ENCODE measurements at regions not wholly inside any gene's neighbourhood (a gene's known extent, or its start where the extent isn't known, plus 50 kb on each side); places are given as distances from the start of the nearest gene placed in this dataset.
"Not testable (repeated sequence)": the region's sequence is repeated elsewhere in the genome, so short reads cannot be mapped to it uniquely, and the experiment has no call there.

DNA sequence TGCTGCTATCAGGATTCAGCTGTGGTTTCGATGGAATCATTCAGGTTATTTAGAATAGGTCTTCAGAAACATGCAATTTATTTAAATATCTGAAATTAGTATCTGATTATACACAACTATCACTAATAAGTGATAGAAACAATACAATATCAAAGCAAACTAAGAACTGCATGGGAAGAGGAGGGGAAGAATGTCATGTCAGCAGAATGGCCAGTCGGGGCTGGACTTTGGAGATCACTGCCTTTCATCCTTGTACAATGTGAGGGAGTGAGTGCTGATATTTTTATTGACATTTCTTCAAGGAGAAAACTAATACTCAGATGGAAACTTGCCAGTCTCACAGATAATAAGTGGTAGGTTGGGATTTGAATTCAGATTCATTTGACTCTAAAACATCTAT is 224.0 kb upstream of the LINC00305 start:
- Histone ChIP-seq H3K9me3 (ENCODE audit: control insufficient read depth in 1 of 2, low read length in 2 of 2) (peaks cover 0 to 3% of the 10 kb centered on the region in 2 donors), H3K27ac (ENCODE audit: low read length) (no peak overlapping the region), H3K4me1 (ENCODE audit: control insufficient read depth in 1 of 2, insufficient read depth in 2 of 2, low read length in 2 of 2) (no peaks in the 10 kb centered on the region), H3K4me3 (ENCODE audit: low read depth in 1 of 2, low read length in 2 of 2) (no peak overlapping the region), H3K36me3 (ENCODE audit: control insufficient read depth in 1 of 2, insufficient read depth in 2 of 2, low read length in 2 of 2) (no peaks in the 10 kb centered on the region), H3K27me3 (ENCODE audit: low read depth, low read length) (no peaks in the 10 kb centered on the region)

DNA sequence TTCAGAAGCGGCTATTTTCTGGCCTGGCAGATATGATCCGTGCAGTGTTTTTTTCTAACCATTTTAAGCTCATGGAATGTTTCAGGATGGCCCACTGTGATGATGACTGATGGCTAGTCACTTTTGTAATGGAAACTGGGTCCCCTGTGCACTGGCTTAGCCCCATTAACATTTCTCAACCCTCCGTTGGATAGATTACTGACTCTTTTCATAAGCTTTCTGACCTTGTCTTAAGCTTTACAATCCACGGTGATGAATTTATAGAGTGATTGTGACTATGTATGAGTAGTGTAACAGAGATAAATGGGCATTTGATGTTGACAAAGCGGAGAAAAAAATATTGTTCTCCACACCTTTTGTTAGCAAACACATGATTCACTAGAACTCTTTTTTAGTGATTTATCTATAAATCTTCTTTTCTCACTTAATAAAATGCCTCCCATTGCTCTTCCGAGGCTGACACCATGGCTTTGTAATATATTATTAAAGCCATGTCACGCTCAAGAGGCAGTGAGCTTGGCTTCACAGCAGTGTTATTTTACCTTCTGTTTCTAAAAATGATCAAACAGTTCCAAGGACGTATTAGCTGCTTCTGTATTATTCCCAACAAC is 221.0 kb upstream of the LINC00305 start:
- H3K9me3 ChIP-seq (ENCODE audit: control insufficient read depth in 1 of 2, low read length in 2 of 2); H3K36me3 ChIP-seq (ENCODE audit: control insufficient read depth in 1 of 2, insufficient read depth in 2 of 2, low read length in 2 of 2); H3K27me3 ChIP-seq (ENCODE audit: low read depth, low read length); H3K27ac ChIP-seq (ENCODE audit: low read length); H3K4me3 ChIP-seq (ENCODE audit: low read depth in 1 of 2, low read length in 2 of 2); H3K4me1 ChIP-seq (ENCODE audit: control insufficient read depth in 1 of 2, insufficient read depth in 2 of 2, low read length in 2 of 2): not testable (repeated sequence)

DNA sequence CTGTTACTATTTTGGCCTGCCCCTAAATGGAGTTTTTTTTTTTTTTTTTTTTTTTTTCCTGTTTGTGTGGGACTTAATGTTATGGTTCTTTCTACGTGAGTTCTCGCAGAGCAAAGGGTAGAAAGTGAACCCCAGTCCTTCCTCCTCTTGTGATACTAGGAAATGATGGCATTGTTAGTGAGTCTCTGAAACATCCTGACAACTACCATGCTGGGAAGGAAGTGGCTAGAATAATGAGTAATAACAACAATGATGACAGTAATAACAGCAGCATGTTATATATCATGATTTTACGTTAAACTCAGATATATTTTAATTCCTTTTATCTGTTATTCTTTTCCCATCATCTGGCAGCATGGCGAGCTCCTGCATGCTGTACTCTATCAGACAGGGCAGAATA is 216.2 kb upstream of the LINC00305 start:
- Histone ChIP-seq H3K9me3 (ENCODE audit: control insufficient read depth in 1 of 2, low read length in 2 of 2) (peaks cover 0 to 7% of the 10 kb centered on the region in 2 donors), H3K27me3 (ENCODE audit: low read depth, low read length) (no peaks in the 10 kb centered on the region), H3K27ac (ENCODE audit: low read length) (no peak overlapping the region), H3K36me3 (ENCODE audit: control insufficient read depth in 1 of 2, insufficient read depth in 2 of 2, low read length in 2 of 2) (no peaks in the 10 kb centered on the region), H3K4me1 (ENCODE audit: control insufficient read depth in 1 of 2, insufficient read depth in 2 of 2, low read length in 2 of 2) (no peaks in the 10 kb centered on the region), H3K4me3 (ENCODE audit: low read depth in 1 of 2, low read length in 2 of 2) (no peak overlapping the region)

DNA sequence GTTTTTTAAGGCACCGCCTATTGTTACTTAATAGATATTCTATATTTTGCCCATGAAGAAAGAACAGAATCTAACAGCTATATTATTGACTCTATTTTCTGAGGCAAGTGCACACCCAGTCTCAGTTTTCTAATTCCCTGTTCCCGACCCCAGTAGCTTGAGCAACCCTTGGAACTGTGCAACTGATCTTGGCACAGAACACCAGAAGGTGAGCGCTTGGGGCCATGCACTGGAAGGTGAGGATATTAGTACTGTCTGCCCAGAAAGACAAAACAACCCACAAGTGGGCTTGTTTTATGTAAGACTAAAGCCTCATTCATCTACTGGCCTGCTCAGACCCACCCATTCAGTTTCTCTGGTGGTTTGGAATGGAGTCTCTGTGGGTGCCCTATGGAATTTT is 188.8 kb upstream of the LINC00305 start:
- Histone ChIP-seq H3K27ac (ENCODE audit: low read length) (no peak overlapping the region), H3K36me3 (ENCODE audit: control insufficient read depth in 1 of 2, insufficient read depth in 2 of 2, low read length in 2 of 2) (no peaks in the 10 kb centered on the region), H3K9me3 (ENCODE audit: control insufficient read depth in 1 of 2, low read length in 2 of 2) (no peaks in the 10 kb centered on the region), H3K4me1 (ENCODE audit: control insufficient read depth in 1 of 2, insufficient read depth in 2 of 2, low read length in 2 of 2) (no peaks in the 10 kb centered on the region), H3K4me3 (ENCODE audit: low read depth in 1 of 2, low read length in 2 of 2) (no peak overlapping the region), H3K27me3 (ENCODE audit: low read depth, low read length) (no peaks in the 10 kb centered on the region)

DNA sequence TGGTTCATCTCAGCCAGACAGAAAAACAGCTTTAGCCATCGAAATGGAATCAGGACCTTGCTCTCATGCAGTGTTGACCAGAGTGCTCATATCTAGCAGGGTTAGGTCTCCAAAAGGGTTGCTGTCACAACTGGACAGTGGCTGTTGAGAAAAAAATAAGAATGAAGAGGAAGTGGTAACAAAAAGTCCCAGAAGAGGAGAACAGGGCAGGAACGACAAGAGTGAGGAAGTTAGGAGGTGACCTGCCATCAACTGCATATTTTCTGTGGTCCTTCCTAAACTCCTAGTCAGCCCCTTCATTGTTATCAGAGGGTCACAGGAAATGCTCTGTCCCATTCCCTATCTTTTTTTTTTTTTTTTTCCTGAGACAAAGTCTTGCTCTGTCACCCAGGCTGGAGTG is 188.1 kb upstream of the LINC00305 start:
- H3K9me3 ChIP-seq (ENCODE audit: control insufficient read depth in 1 of 2, low read length in 2 of 2): no peaks in the 10 kb centered on the region
- H3K27me3 ChIP-seq (ENCODE audit: low read depth, low read length): no peaks in the 10 kb centered on the region
- H3K4me3 ChIP-seq (ENCODE audit: low read depth in 1 of 2, low read length in 2 of 2): no peak overlapping the region
- no peak overlapping the region for H3K27ac ChIP-seq (ENCODE audit: low read length)
- no peaks in the 10 kb centered on the region for H3K36me3 ChIP-seq (ENCODE audit: control insufficient read depth in 1 of 2, insufficient read depth in 2 of 2, low read length in 2 of 2)
- H3K4me1 ChIP-seq (ENCODE audit: control insufficient read depth in 1 of 2, insufficient read depth in 2 of 2, low read length in 2 of 2): no peaks in the 10 kb centered on the region

DNA sequence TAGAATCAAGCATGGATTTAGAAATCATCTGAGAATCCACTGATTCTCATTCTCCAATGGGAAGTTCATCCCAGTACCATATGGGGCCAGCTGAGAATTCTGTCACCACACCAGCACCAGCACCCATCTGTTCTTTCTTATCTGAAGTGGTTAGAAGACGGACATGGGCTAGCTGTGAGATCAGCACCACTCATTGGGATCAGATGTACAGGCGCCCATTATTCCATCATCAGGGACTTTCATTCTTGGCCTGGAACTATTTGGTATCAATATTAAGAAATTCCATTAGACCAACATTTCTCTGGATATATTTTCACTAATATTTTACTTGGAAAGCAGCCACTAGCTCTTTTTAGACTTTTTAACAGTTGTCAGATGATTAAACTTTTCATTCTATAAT is 185.9 kb upstream of the LINC00305 start:
- Histone ChIP-seq H3K9me3 (ENCODE audit: control insufficient read depth in 1 of 2, low read length in 2 of 2) (no peaks in the 10 kb centered on the region), H3K4me1 (ENCODE audit: control insufficient read depth in 1 of 2, insufficient read depth in 2 of 2, low read length in 2 of 2) (no peaks in the 10 kb centered on the region), H3K27ac (ENCODE audit: low read length) (no peak overlapping the region), H3K36me3 (ENCODE audit: control insufficient read depth in 1 of 2, insufficient read depth in 2 of 2, low read length in 2 of 2) (no peaks in the 10 kb centered on the region), H3K4me3 (ENCODE audit: low read depth in 1 of 2, low read length in 2 of 2) (no peak overlapping the region), H3K27me3 (ENCODE audit: low read depth, low read length) (no peaks in the 10 kb centered on the region)

DNA sequence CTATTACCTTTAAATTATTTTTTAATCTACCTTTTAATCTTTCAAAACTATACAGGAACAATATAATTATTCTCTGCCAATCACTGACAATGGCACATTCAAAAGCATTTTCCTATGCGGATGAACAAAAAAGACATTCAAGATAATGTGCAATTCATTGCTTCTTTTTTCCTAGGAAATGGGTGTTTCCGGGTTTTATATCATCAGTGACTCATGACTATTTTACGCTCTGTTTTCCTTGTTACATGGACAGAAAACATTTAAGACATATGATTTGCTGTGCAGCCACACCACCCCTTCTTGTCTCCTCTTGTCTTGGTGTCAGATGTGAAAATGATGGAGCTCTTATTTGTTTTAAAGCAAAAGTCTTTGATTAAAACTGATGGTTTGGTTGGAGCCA is 184.7 kb upstream of the LINC00305 start:
- Histone ChIP-seq H3K27ac (ENCODE audit: low read length) (no peak overlapping the region), H3K27me3 (ENCODE audit: low read depth, low read length) (no peaks in the 10 kb centered on the region), H3K9me3 (ENCODE audit: control insufficient read depth in 1 of 2, low read length in 2 of 2) (no peaks in the 10 kb centered on the region), H3K4me1 (ENCODE audit: control insufficient read depth in 1 of 2, insufficient read depth in 2 of 2, low read length in 2 of 2) (no peaks in the 10 kb centered on the region), H3K4me3 (ENCODE audit: low read depth in 1 of 2, low read length in 2 of 2) (no peak overlapping the region), H3K36me3 (ENCODE audit: control insufficient read depth in 1 of 2, insufficient read depth in 2 of 2, low read length in 2 of 2) (no peaks in the 10 kb centered on the region)

DNA sequence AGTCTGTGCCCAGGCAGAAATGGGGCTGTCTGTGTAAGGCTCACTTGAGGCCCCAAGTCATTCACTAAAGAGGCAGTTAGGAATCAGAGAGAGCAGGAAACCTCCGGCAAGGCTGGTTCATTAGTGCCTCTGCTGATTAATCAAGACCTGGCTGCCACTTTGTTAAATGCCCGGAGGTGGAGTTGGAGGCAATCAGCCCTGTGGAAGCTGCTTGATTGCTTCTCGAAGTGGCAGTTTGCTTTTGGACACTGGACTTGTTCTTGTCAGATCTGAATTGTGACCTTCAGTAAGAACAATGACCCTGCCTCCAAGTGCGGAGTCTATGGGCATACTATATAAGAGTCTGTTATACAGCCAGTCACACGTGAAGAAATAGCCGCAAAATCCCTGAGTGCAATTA is 183.9 kb upstream of the LINC00305 start:
- Histone ChIP-seq H3K27ac (ENCODE audit: low read length) (no peak overlapping the region), H3K36me3 (ENCODE audit: control insufficient read depth in 1 of 2, insufficient read depth in 2 of 2, low read length in 2 of 2) (no peaks in the 10 kb centered on the region), H3K9me3 (ENCODE audit: control insufficient read depth in 1 of 2, low read length in 2 of 2) (no peaks in the 10 kb centered on the region)

DNA sequence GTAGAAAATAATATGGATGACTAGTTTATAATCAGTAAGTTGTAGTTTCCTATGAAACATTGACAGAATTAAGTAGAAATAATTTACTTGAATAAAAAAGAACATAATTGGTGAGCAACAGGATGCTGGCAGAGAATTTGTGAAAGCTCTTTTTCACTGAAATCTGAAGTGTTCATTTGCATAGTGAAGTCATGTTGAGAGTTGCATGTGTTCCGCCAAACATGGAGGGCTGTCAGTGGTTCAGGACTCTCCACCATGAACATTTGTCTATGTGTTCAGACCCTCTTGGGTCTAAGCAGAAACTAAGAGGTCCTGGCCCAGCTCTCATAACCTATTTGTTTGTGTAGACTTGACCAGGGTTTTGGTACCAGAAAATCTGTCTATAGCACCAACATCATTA is 182.5 kb upstream of the LINC00305 start:
- no peaks in the 10 kb centered on the region for H3K36me3 ChIP-seq (ENCODE audit: control insufficient read depth in 1 of 2, insufficient read depth in 2 of 2, low read length in 2 of 2)
- no peaks in the 10 kb centered on the region for H3K9me3 ChIP-seq (ENCODE audit: control insufficient read depth in 1 of 2, low read length in 2 of 2)
- no peak overlapping the region for H3K4me3 ChIP-seq (ENCODE audit: low read depth in 1 of 2, low read length in 2 of 2)
- H3K4me1 ChIP-seq (ENCODE audit: control insufficient read depth in 1 of 2, insufficient read depth in 2 of 2, low read length in 2 of 2): no peaks in the 10 kb centered on the region
- H3K27ac ChIP-seq (ENCODE audit: low read length): no peak overlapping the region
- H3K27me3 ChIP-seq (ENCODE audit: low read depth, low read length): no peaks in the 10 kb centered on the region

More for the DNA sequence above, 183.9 kb upstream of the LINC00305 start:
- no peak overlapping the region for H3K4me3 ChIP-seq (ENCODE audit: low read depth in 1 of 2, low read length in 2 of 2)
- no peaks in the 10 kb centered on the region for H3K27me3 ChIP-seq (ENCODE audit: low read depth, low read length)
- no peaks in the 10 kb centered on the region for H3K4me1 ChIP-seq (ENCODE audit: control insufficient read depth in 1 of 2, insufficient read depth in 2 of 2, low read length in 2 of 2)

DNA sequence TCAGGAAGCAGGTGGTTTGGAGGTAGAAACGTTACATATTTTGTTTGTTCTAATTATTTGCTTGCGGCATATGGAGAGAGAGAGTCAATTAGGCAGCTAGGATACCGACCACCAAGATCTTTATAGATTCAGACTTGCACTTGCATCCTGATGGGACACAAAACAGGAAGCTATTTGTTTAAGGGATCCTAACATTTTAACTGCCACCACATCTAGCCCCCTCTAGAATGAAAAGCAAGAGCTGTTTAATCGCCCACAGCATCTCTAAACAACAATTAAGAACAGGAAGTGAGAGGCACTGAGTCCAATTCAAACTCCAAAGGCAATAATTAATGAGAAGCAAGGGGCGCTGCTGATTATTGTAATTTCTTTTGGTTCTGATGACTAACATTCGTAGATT is 182.0 kb upstream of the LINC00305 start:
- Histone ChIP-seq H3K9me3 (ENCODE audit: control insufficient read depth in 1 of 2, low read length in 2 of 2) (no peaks in the 10 kb centered on the region), H3K36me3 (ENCODE audit: control insufficient read depth in 1 of 2, insufficient read depth in 2 of 2, low read length in 2 of 2) (no peaks in the 10 kb centered on the region), H3K4me1 (ENCODE audit: control insufficient read depth in 1 of 2, insufficient read depth in 2 of 2, low read length in 2 of 2) (no peaks in the 10 kb centered on the region), H3K27me3 (ENCODE audit: low read depth, low read length) (no peaks in the 10 kb centered on the region), H3K4me3 (ENCODE audit: low read depth in 1 of 2, low read length in 2 of 2) (no peak overlapping the region), H3K27ac (ENCODE audit: low read length) (no peak overlapping the region)

DNA sequence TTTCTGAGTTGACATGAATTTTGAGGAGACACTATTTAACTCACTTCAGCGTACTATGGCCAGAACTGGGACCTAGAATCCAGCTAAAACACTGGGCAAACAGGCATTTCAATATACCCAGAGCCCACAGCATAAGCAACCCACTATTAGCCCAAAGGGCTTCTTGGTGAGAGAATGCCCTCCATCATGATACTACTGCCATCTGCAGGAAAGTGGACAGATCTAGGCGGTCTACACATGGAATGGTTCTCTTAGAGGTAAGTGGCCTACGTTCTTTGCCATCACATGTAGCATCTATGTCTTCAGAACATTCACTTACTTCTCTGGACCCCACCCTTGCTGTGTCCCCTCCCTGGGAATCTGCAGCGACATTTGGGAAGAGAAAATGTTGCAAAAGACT is 181.3 kb upstream of the LINC00305 start:
- no peaks in the 10 kb centered on the region for H3K4me1 ChIP-seq (ENCODE audit: control insufficient read depth in 1 of 2, insufficient read depth in 2 of 2, low read length in 2 of 2)
- H3K27me3 ChIP-seq (ENCODE audit: low read depth, low read length): no peaks in the 10 kb centered on the region
- H3K36me3 ChIP-seq (ENCODE audit: control insufficient read depth in 1 of 2, insufficient read depth in 2 of 2, low read length in 2 of 2): no peaks in the 10 kb centered on the region
- no peak overlapping the region for H3K27ac ChIP-seq (ENCODE audit: low read length)
- no peaks in the 10 kb centered on the region for H3K9me3 ChIP-seq (ENCODE audit: control insufficient read depth in 1 of 2, low read length in 2 of 2)
- H3K4me3 ChIP-seq (ENCODE audit: low read depth in 1 of 2, low read length in 2 of 2): no peak overlapping the region

DNA sequence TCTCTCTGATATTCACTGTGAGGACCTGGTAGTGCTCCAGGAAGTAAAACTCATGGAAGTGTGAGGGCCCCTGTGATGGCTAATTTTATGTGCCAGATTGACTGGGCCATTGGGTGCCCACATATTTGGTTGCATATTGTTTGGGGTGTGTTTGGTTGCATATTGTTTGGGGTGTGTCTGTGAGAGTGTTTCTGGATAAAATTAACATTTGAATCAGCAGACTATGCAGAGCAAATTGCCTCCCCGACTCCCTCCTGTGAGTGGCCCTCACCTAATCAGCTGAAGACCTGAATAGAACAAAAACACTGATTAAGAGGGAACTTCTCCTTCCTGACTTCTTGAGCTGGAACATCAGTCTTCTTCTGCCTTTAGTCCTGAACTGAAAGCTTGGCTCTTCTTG is 173.3 kb upstream of the LINC00305 start:
- Histone ChIP-seq H3K27me3 (ENCODE audit: low read depth, low read length) (no peaks in the 10 kb centered on the region), H3K36me3 (ENCODE audit: control insufficient read depth in 1 of 2, insufficient read depth in 2 of 2, low read length in 2 of 2) (no peaks in the 10 kb centered on the region), H3K27ac (ENCODE audit: low read length) (no peak overlapping the region)

More for the DNA sequence above, 173.3 kb upstream of the LINC00305 start:
- Histone ChIP-seq H3K9me3 (ENCODE audit: control insufficient read depth in 1 of 2, low read length in 2 of 2) (no peaks in the 10 kb centered on the region), H3K4me3 (ENCODE audit: low read depth in 1 of 2, low read length in 2 of 2) (no peak overlapping the region), H3K4me1 (ENCODE audit: control insufficient read depth in 1 of 2, insufficient read depth in 2 of 2, low read length in 2 of 2) (no peaks in the 10 kb centered on the region)

Data from muscle layer of duodenum (tissue), 2 donors.